Activated T-cell treated with anti-CD3 and anti-CD28 coated beads, Interleukin-2, amount 50 U/mL, for 24 hours (primary cell): ENCODE measurements at regions not wholly inside any gene's neighbourhood (a gene's known extent, or its start where the extent isn't known, plus 50 kb on each side); places are given as distances from the start of the nearest gene placed in this dataset.

Experiments used
- DNase-seq: peaks from one replicate; pipeline ENCODE4 v3.0.0-alpha.2; 2020
- H3K27ac Mint-ChIP-seq: 2 replicates; pipeline ENCODE4 v1.8.0; 2020; ENCODE audit warnings: mild to moderate bottlenecking, mixed read lengths
- H3K27me3 Mint-ChIP-seq: 2 replicates; pipeline ENCODE4 v1.8.0; 2020; ENCODE audit warnings: mixed read lengths
- H3K36me3 Mint-ChIP-seq: 2 replicates; pipeline ENCODE4 v1.8.0; 2020; ENCODE audit warnings: low read depth, mixed read lengths
- H3K4me1 Mint-ChIP-seq: 2 replicates; pipeline ENCODE4 v1.8.0; 2020; ENCODE audit warnings: low read depth, mixed read lengths
- H3K4me3 Mint-ChIP-seq: 2 replicates; pipeline ENCODE4 v1.8.0; 2020; ENCODE audit warnings: mild to moderate bottlenecking, moderate library complexity, mixed read lengths
- H3K9me3 Mint-ChIP-seq: 2 replicates; pipeline ENCODE4 v1.8.0; 2020; ENCODE audit warnings: mixed read lengths

DNA sequence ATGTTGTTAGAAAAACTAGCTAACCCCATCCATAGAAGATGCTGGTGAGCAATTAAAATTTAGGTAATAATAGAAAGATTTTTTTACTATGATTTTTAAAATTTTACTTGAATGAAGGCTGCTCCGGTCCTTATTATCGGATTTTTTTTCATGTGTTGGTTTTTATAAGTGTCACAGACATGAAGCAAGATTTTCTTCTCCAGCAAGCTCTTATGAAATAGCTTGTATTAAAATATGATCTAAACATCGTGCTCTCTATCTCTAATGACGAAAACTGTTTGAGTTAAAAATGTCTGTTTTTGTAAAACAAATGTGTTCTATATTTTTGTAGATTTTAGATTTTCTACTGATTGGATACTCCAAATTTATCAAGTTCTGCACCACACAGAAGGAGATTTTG is 339.6 kb downstream of the ZNF536 start:
- Mint-ChIP-seq H3K4me1 (no peaks in the 10 kb centered on the region), H3K4me3 (no peak overlapping the region), H3K27me3 (peaks cover 35% of the 10 kb centered on the region), H3K9me3 (no peaks in the 10 kb centered on the region), H3K36me3 (no peaks in the 10 kb centered on the region), H3K27ac (no peak overlapping the region)
- DNase-seq, result no peak

DNA sequence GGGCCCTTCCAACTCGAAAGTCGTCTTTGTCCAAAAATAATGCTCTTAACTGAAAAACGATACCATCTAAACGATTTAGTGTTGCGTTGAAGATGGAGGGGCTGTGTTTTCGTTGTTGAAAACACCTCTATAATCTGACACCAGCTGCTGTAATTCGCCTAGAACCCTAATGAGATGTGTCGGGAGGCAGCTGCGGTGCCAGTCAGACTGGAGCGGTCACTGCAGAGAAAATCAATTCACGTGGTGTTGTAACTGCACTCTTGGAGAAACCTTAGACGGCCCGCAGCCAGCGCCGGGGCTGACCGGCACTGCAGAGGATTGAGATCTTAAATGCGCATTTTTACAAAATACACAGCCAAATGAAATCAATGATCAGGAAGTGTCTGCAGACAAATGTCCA is 339.1 kb downstream of the ZNF536 start:
- Mint-ChIP-seq H3K9me3 (no peaks in the 10 kb centered on the region), H3K36me3 (no peaks in the 10 kb centered on the region), H3K27me3 (peaks cover 35% of the 10 kb centered on the region), H3K4me3 (no peak overlapping the region), H3K4me1 (no peaks in the 10 kb centered on the region), H3K27ac (no peak overlapping the region)
- DNase-seq, result no peak

DNA sequence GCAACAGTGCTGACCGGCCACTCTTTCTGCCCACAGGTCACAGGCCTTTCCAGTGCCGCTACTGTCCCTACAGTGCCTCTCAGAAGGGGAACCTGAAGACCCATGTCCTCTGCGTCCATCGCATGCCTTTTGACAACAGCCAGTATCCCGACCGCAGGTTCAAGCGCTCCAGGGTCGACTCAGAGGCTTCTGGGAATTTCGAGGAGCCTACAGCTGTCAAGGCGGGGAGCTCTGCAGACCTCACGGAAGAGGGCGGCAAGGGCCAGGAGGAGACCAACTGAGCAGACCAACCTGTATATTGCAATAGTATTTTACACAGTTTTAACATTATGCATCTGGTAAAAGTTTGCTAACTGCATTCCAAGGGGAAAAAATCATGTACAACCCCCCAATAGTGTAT is 338.5 kb downstream of the ZNF536 start:
- no peak for DNase-seq
- Mint-ChIP-seq H3K4me1 (no peaks in the 10 kb centered on the region), H3K9me3 (no peaks in the 10 kb centered on the region), H3K36me3 (no peaks in the 10 kb centered on the region), H3K4me3 (no peak overlapping the region), H3K27ac (no peak overlapping the region), H3K27me3 (peaks cover 38% of the 10 kb centered on the region)

DNA sequence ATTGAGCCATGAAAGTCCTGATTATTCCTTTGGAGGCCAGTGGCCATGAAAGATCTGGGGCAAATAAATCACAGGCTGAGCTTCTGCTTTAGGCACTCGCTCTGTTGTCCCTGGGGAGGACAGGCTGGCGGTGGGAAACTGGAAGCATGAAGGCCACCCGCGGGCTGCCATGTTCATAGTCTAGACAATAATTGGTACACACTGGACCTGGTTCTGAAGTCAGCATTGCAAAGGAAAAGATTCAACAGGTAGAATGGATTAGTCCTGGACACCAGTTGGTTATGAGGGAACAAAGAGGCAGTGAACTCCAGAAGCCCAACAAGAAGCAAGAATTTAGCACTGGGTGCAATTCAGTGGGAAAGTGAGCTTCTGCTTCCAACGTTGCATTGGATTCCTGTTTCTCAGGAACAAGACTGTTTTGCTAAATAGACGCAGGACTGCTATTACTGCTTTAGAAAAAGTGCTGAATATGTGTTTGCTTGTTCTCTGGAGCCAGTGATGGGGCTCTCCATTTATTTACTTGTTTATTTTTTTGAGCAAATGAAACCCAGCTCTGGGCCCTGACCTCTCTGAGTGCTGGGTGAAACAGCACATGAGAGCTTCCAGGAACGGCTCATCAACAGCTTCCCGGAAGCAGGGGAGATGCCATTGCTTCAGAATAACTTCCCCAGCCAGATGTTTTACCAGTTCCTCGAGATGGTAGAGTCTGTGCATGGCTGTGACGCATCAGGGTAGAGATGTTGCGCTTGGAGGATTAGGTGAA is 336.4 kb downstream of the ZNF536 start:
- no peak for DNase-seq
- H3K27me3 Mint-ChIP-seq, result peaks cover 39% of the 10 kb centered on the region
- no peak overlapping the region for H3K27ac Mint-ChIP-seq
- no peak overlapping the region for H3K4me3 Mint-ChIP-seq
- no peaks in the 10 kb centered on the region for H3K4me1 Mint-ChIP-seq
- no peaks in the 10 kb centered on the region for H3K36me3 Mint-ChIP-seq
- H3K9me3 Mint-ChIP-seq, result no peaks in the 10 kb centered on the region

DNA sequence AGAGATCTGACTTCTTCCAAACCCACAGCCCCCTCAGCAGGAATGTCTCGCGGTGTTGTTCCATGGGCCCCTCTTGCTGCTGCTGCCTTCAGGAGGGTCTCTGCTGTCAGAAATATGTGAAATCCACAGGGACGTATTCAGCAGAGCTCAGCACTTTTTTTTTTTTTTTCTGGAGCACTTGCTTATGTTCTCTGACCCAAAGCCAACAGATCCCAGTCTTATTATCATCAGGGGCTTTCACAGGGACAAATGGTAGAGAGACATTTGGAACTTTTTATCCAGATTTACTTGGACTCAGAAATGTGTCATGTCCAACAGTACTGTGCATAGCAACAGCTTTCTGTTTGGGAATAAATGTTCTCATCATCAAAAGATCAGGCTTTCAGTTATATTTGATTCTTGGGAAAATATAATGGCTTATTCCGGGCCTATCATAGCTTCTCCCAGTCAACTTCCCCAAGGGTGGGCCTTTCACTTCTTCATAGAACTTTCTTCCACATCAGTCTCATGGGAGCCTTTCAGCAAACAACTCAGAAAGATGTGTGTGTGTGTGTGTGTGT is 332.7 kb downstream of the ZNF536 start:
- Mint-ChIP-seq H3K4me1 (no peaks in the 10 kb centered on the region), H3K4me3 (no peak overlapping the region), H3K27ac (no peak overlapping the region), H3K36me3 (no peaks in the 10 kb centered on the region), H3K27me3 (peaks cover 27% of the 10 kb centered on the region), H3K9me3 (no peaks in the 10 kb centered on the region)
- DNase-seq, result no peak

DNA sequence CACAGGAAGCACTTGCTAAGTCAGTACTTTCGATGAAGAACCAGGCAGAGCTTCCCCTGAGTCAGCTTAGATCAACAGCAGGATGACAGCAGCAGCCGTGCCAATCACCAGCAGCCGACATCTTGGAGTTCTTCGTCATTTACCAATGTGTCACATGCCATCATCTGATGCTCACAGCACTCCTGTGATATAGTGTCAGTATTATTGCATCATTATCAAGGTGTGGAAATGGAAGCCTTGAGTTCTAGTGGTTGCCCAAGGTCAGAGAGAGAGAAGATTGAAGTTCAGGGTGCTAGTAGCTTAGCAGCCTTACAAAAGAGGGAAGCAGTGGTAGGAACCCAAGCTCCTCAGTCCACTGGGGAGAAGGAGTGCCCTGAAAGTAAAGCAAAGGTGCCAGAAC is 331.5 kb downstream of the ZNF536 start:
- Mint-ChIP-seq H3K27ac (no peak overlapping the region), H3K36me3 (no peaks in the 10 kb centered on the region), H3K4me1 (no peaks in the 10 kb centered on the region), H3K4me3 (no peak overlapping the region), H3K27me3 (peaks cover 16% of the 10 kb centered on the region), H3K9me3 (no peaks in the 10 kb centered on the region)
- DNase-seq, result no peak

DNA sequence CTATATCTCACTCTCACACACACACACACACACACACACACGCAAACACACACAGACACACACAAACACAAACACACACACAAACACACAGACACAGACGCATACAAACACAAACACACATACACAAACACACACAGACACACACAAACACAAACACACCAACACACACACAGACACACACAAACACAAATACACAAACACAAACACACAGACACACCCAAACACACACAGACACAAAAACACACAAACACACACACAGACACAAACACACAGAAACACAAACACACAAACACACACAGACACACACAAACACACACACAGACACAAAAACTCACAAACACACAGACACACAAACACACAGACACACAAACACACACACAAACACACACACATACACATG is 329.0 kb downstream of the ZNF536 start:
- Mint-ChIP-seq H3K27ac (no peak overlapping the region), H3K4me3 (no peak overlapping the region), H3K4me1 (no peaks in the 10 kb centered on the region), H3K36me3 (no peaks in the 10 kb centered on the region), H3K9me3 (no peaks in the 10 kb centered on the region), H3K27me3 (peaks cover 10% of the 10 kb centered on the region)
- DNase-seq, result no peak

DNA sequence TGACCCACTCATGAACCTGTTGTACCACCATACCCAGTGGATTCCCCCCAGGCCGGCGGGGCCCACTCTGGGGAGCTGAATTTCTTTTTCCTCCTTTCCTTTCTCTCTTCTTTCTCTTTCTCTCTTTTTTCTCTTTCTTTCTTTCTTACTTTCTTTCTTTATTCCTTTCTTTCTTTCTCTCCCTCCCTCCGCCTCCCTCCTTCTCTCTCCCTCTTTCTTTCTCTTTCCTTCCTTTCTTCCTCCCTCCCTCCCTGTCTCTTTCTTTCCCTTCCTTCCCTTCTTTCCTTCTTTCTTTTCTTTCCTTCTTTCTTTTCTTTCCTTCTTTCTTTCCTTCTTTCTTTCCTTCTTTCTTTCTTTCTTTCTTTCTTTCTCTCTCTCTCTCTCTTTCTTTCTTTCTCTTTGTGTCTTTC is 327.7 kb downstream of the ZNF536 start:
- Mint-ChIP-seq H3K27ac (no peak overlapping the region), H3K36me3 (no peaks in the 10 kb centered on the region), H3K27me3 (peaks cover 11% of the 10 kb centered on the region), H3K4me3 (no peak overlapping the region), H3K9me3 (no peaks in the 10 kb centered on the region), H3K4me1 (no peaks in the 10 kb centered on the region)
- DNase-seq, result no peak

DNA sequence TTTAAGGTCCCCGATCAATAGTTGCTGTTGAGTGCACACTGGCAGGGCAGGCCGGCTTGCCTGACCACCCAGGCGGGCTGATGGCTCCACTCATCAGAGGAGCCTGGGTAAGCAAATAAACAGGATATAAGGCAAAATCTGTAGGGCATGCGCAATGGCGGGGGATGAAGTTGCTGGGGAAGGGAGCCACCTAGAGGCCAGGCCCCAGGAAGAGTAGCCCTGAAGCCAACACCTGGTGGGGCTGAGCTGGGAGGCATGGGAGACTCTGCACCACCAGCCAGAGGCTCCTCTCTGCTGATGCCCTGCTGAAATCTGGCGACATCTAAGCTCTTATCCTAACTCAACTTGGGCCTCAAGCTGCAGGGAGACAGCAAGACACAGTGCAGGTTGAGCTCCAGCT is 324.3 kb downstream of the ZNF536 start:
- peaks cover 2% of the 10 kb centered on the region for H3K4me1 Mint-ChIP-seq
- no peak overlapping the region for H3K27ac Mint-ChIP-seq
- DNase-seq, result no peak
- H3K9me3 Mint-ChIP-seq, result no peaks in the 10 kb centered on the region
- no peak overlapping the region for H3K4me3 Mint-ChIP-seq
- no peaks in the 10 kb centered on the region for H3K36me3 Mint-ChIP-seq
- peaks cover 36% of the 10 kb centered on the region for H3K27me3 Mint-ChIP-seq

DNA sequence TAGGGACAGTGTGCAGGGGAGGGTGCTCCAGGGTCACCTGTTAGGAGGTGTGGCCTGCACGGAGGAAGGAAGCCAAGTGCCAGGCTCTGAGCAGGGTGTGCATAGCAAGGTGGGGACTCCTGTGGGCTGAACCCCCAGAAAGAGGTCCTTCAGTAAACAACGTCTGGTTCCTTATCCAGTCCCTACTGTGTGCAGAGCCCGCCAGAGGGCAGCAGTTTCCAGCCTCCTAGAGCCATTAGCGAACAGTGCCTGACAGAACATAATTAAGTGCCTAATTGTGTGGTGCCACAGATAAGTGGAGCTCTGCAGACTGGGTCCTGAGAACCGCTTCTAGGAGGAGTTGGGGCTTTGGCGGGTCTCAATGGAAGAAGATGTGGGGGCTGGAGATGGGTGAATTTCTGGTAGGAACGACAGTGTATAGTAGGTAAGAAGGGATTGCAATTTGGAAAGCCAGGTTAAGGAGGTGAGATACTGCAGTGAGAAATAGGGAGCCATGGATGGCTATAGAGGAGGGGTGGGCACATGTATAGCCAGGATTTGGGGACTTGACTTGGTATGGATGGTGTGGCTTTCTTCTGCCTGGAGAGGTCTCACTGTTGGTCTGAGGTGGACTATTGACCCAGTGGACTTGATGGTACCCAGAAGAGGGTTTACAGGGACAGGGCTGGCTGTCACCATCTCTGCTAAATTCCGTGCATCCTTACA is 323.1 kb downstream of the ZNF536 start:
- Mint-ChIP-seq H3K36me3 (no peaks in the 10 kb centered on the region), H3K27me3 (peaks cover 47% of the 10 kb centered on the region), H3K27ac (no peak overlapping the region), H3K9me3 (no peaks in the 10 kb centered on the region), H3K4me3 (no peak overlapping the region), H3K4me1 (peaks cover 2% of the 10 kb centered on the region)
- no peak for DNase-seq

DNA sequence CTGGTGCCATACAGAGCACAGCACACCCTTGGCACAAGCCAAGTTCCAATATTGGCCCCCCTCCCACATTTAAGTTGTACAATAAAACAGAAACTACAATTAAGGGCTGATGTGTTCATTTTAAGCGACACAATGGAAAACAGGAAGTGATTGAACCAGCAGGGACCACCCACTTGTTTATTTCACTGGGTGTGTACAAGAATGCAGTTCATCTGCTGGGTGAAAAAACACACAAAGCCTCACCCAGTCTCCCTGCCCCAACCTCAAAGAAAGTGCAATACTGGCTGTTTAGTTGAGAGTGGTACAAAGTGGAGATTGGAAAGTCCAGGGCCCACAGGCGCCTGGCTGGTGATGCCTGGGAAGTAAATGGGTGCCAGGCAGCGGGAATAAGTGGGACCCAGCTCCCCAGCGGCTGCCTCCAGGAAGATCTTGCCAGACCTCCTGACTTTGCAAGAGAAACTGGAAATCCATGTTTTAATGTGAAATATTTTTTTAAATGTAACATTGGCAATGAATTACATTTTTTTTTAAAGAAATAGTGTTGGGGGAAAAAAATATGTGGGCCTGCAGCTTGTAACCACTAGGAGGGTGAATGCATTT is 322.1 kb downstream of the ZNF536 start:
- Mint-ChIP-seq H3K4me1 (peaks cover 2% of the 10 kb centered on the region), H3K36me3 (no peaks in the 10 kb centered on the region), H3K9me3 (no peaks in the 10 kb centered on the region), H3K27me3 (peaks cover 55% of the 10 kb centered on the region), H3K27ac (no peak overlapping the region), H3K4me3 (no peak overlapping the region)
- no peak for DNase-seq

DNA sequence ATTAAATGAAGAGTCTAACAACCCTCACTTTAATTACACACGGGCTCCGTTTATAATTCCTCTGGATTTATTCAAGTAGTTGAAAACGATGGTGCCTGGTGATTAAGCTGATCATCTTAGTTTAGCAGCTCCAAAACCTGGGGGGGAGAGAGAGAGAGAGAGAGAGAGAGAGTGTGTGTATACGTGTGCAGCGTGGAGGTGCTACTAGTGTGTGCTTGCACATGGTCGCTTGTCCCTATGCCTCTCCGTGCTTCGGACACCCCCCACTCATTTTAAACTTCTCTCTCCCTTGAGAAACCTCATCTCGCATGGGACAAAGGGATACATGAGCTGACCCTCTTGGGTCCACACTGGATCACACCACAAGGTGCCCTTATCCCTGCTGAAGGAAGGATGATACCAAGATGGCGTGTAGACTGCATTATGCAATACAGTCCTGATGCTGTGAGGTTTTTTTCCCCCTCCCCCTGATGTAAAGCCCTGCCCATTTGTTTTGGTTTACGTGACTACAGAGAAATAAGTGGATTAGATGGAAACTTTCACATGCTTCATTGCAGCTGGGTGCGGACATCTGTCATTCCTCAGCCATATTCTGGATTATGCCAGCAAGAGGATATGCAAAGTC is 320.8 kb downstream of the ZNF536 start:
- no peak overlapping the region for H3K27ac Mint-ChIP-seq
- no peak overlapping the region for H3K4me3 Mint-ChIP-seq
- H3K27me3 Mint-ChIP-seq, result peaks cover 66% of the 10 kb centered on the region
- H3K9me3 Mint-ChIP-seq, result no peaks in the 10 kb centered on the region
- peaks cover 2% of the 10 kb centered on the region for H3K4me1 Mint-ChIP-seq
- no peak for DNase-seq
- no peaks in the 10 kb centered on the region for H3K36me3 Mint-ChIP-seq

DNA sequence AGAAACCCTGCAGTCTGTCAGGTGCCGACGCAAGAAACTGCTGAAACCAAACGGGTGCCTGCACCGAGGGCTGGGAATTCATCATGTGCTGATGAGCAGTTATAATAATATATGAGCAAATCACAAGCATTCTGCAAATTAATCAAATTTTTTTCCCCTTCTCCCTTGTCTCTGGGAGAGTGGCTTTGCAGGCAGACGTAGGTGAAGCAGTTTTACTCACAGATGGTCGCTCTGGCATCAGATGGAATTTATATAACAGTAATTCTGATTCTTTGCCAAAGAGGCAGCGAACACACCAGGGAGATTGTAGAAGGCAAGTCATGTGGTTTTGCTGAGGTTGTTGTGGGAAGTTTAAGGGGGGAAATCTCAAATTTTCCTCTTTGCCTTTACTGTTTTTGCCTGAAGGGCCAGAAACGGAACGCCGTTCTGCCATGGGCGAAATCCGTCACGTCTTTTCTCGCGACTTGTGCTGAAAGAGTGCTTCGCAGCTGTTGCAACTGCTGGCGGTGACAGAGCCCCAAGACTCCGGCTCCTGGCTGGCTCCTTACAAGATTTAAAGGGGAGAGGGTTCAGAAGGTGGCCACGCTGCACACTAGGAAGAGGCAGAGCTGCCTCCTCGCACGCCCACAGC is 320.1 kb downstream of the ZNF536 start:
- Mint-ChIP-seq H3K9me3 (no peaks in the 10 kb centered on the region), H3K36me3 (no peaks in the 10 kb centered on the region), H3K27ac (no peak overlapping the region), H3K4me3 (no peak overlapping the region), H3K27me3 (peaks cover 68% of the 10 kb centered on the region), H3K4me1 (peaks cover 2% of the 10 kb centered on the region)
- no peak for DNase-seq

DNA sequence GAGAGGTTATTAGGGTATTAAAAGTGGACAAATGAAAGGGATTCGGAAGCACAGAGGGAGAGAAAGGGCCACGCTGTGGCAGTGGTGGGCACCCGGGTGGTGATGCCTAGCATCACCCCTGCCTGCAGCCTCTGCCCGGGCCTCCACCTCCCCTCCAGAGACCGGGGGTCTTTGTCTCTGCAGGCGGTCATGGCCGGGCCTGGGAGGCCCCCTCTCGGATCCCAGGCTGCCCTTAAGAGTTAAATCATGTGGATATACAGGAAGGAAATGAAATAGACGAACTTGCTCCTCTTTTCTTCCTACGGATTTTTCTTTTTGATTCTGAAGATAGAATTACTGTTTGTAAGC is 319.6 kb downstream of the ZNF536 start:
- Mint-ChIP-seq H3K36me3 (no peaks in the 10 kb centered on the region), H3K4me1 (peaks cover 2% of the 10 kb centered on the region), H3K4me3 (no peak overlapping the region), H3K27me3 (peaks cover 71% of the 10 kb centered on the region), H3K9me3 (no peaks in the 10 kb centered on the region), H3K27ac (no peak overlapping the region)
- DNase-seq, result no peak
